Stomach (tissue), 4 donors: ENCODE measurements at regions not wholly inside any gene's neighbourhood (a gene's known extent, or its start where the extent isn't known, plus 50 kb on each side); places are given as distances from the start of the nearest gene placed in this dataset.

ENCODE experiments used
- EP300 ChIP-seq: sonication (generic); formaldehyde crosslinking; IDR thresholded peaks from one replicate; pipeline ENCODE4 v1.6.1; 2017; ENCODE audit warnings: antibody characterized with exemption
- POLR2A ChIP-seq, 4 donors: fragments of 450-650 bp; IDR thresholded peaks; one replicate each; pipeline ENCODE4 v1.6.1; 2016; ENCODE audit warnings: antibody characterized with exemption in 4 of 4, control low read depth in 2 of 4, mild to moderate bottlenecking in 1 of 4, moderate library complexity in 1 of 4
- POLR2AphosphoS5 ChIP-seq, 3 donors: sonication (generic); formaldehyde crosslinking; IDR thresholded peaks; one replicate each; pipeline ENCODE4 v1.6.1; 2016; ENCODE audit warnings: antibody characterized with exemption in 3 of 3
- TF ChIP-seq, protein P1 (sequence below), 7 experiments: fragments of 450-650 bp in 4 of 7; fragments of 200-600 bp in 3 of 7; sonication (generic) in 3 of 7; IDR thresholded peaks; one replicate each; pipeline ENCODE4 v1.5.1; 2016 to 2019; ENCODE audit warnings: antibody characterized with exemption in 7 of 7, control low read depth in 2 of 7, mild to moderate bottlenecking in 1 of 7

DNA sequence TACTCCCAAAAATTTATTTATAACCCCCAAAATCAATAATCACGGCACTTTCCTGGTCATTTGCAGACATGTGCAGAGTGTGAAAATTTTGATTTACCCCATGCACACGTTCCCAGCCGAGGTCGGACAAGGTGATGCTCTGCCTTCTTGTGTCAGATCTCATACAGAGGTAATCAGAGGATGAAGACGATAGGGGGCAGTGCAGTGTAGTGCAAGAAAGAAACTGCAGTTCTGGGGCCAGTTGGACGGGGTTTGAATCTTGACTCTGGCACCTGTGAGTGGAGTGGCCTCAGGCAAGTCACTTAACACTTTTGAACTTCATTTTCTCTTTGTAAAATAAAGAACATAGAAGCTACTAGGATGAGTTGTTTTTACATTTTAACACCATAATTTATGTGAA lies 88.4 kb downstream of the FRMPD3 start:
- TF ChIP-seq, protein P1, sequence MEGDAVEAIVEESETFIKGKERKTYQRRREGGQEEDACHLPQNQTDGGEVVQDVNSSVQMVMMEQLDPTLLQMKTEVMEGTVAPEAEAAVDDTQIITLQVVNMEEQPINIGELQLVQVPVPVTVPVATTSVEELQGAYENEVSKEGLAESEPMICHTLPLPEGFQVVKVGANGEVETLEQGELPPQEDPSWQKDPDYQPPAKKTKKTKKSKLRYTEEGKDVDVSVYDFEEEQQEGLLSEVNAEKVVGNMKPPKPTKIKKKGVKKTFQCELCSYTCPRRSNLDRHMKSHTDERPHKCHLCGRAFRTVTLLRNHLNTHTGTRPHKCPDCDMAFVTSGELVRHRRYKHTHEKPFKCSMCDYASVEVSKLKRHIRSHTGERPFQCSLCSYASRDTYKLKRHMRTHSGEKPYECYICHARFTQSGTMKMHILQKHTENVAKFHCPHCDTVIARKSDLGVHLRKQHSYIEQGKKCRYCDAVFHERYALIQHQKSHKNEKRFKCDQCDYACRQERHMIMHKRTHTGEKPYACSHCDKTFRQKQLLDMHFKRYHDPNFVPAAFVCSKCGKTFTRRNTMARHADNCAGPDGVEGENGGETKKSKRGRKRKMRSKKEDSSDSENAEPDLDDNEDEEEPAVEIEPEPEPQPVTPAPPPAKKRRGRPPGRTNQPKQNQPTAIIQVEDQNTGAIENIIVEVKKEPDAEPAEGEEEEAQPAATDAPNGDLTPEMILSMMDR (IDR thresholded peaks at IDR 0.05): peak in 2 of 7 experiments; percentile 10 to 20
- TF ChIP-seq EP300 (no peak), POLR2A (IDR thresholded peaks at IDR 0.05) (no peak), POLR2AphosphoS5 (IDR thresholded peaks at IDR 0.05) (no peak)
